ENCODE measurements at regions not wholly inside any gene's neighbourhood (a gene's known extent, or its start where the extent isn't known, plus 50 kb on each side); places are given as distances from the start of the nearest gene placed in this dataset.

DNA sequence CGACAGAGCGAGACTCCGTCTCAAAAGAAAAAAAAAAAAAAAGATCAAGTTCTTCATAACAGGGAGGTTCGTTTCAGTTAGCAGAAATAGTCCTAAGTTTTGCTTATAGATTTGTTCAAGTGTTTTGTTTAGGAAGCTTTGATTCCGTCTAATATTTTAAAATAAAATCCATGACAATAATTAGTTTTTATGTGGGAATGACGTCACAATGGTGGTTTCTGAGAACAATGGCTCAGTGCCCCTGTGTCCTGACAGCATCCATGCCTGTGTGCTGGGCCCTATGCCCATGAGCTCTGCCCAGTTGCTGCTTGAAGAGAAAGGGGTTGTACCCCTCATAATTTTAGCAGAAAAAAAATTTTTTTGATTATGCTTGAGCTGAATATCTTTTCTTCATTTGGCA is 134.0 kb downstream of the SST start:
- no peak overlapping the region for H4K8ac ChIP-seq (ENCODE audit: extremely low read depth, insufficient read depth, low read length)
- H3K4ac ChIP-seq (replicated peaks; ENCODE audit: insufficient read length, low read depth, low read length): no peak overlapping the region
- H2BK5ac ChIP-seq (ENCODE audit: low read depth, low read length): no peak overlapping the region
- TF ChIP-seq YY1 (IDR thresholded peaks at IDR 0.05; ENCODE audit: low read depth, low read length) (no peak), POLR2A (IDR thresholded peaks at IDR 0.05; ENCODE audit: control extremely low read depth in 1 of 2, low read depth in 2 of 2, low read length in 2 of 2) (no peak), MAFK (IDR thresholded peaks at IDR 0.05; ENCODE audit: low read depth, low read length) (no peak), CBX5 (IDR thresholded peaks at IDR 0.05; ENCODE audit: low read depth, low read length) (no peak), NANOG (IDR thresholded peaks at IDR 0.05; ENCODE audit: insufficient read depth, low read depth, low read length, poor library complexity, severe bottlenecking) (no peak), FOSL1 (IDR thresholded peaks at IDR 0.05; ENCODE audit: insufficient read depth, low read depth, low read length) (no peak), RFX5 (IDR thresholded peaks at IDR 0.05; ENCODE audit: borderline replicate concordance, low read depth, low read length) (no peak), TAF7 (optimal IDR thresholded peaks at IDR 0.05; ENCODE audit: borderline replicate concordance, low read depth, low read length) (no peak), CEBPB (IDR thresholded peaks at IDR 0.05; ENCODE audit: low read depth, low read length) (no peak), NRF1 (IDR thresholded peaks at IDR 0.05; ENCODE audit: low read depth, low read length) (no peak)
- WGBS, 2 experiments (ENCODE audit: extremely low coverage in 1 of 2, insufficient coverage in 1 of 2, insufficient read length in 1 of 2, insufficient replicate concordance in 2 of 2, low coverage in 1 of 2, low lambda C conversion rate in 2 of 2, missing lambda C conversion rate in 1 of 2): 86% methylated on average over 3 of the region's 6 CpGs; no CpG with 5 or more reads in 1 of the 2 experiments
- H3K4me3 ChIP-seq (ENCODE audit: extremely low read depth in 1 of 4, insufficient read depth in 2 of 4, low read depth in 3 of 4, low read length in 4 of 4): no peak overlapping the region
- peaks cover 0 to 3% of the 10 kb centered on the region in 2 experiments; a peak in 1 of 4 replicates for H3K9me3 ChIP-seq (ENCODE audit: insufficient read depth in 2 of 2, low read depth in 1 of 2, low read length in 1 of 2)
- H3K79me2 ChIP-seq (ENCODE audit: control insufficient read depth in 1 of 2, insufficient read depth in 2 of 2, low read length in 2 of 2): no peaks in the 10 kb centered on the region
- H3K23ac ChIP-seq (ENCODE audit: insufficient read length): no peak overlapping the region
- no peak overlapping the region for H2BK20ac ChIP-seq (ENCODE audit: low read length)
- no peak overlapping the region for H2AK5ac ChIP-seq (ENCODE audit: low read depth, low read length)
- H4K91ac ChIP-seq (replicated peaks; ENCODE audit: insufficient read length, low read length): no peak overlapping the region
- H3K9ac ChIP-seq (replicated peaks in 1 of 4; ENCODE audit: extremely low read depth in 1 of 4, low read depth in 3 of 4, low read length in 3 of 4): no peak overlapping the region
- no peaks in the 10 kb centered on the region for H3K23me2 ChIP-seq (ENCODE audit: low read depth, low read length)
- DNase-seq (ENCODE audit: low read depth in 1 of 2, low spot score in 2 of 2): no peak
- CTCF ChIA-PET (ENCODE audit: partially characterized antibody): interaction anchor here (0.7 to 2.2 kb wide), 2 partner anchors 139 to 216 kb away, joined by 3 to 7 read pairs; no protein-coding TSS in a partner anchor
- H2BK12ac ChIP-seq (ENCODE audit: low read depth, low read length): no peak overlapping the region
- POLR2A ChIA-PET (ENCODE audit: partially characterized antibody): no interaction called here
- H3K14ac ChIP-seq (ENCODE audit: insufficient read length): no peak overlapping the region
- H2BK120ac ChIP-seq (replicated peaks; ENCODE audit: low read depth, low read length): no peak overlapping the region
- 0 out of 7 replicates have a peak, but pooled peaks cover 0 to 3% (median 0%) of the 10 kb centered on the region in 4 experiments for H3K4me1 ChIP-seq (replicated peaks in 1 of 4; ENCODE audit: control insufficient read depth in 3 of 4, insufficient read depth in 4 of 4, low read length in 3 of 4)
- no peak overlapping the region for H3K18ac ChIP-seq (ENCODE audit: extremely low read depth, low read length)
- no peak overlapping the region for H4K5ac ChIP-seq (ENCODE audit: insufficient read length, low read depth, low read length)
- no peak overlapping the region for H3K4me2 ChIP-seq (ENCODE audit: insufficient read depth in 1 of 2, low read depth in 2 of 2, low read length in 2 of 2)
- no peak overlapping the region for H3K27ac ChIP-seq (ENCODE audit: low read depth, low read length)
- no peak for FAIRE-seq
- no peaks in the 10 kb centered on the region for H3K27me3 ChIP-seq (replicated peaks in 1 of 4; ENCODE audit: control insufficient read depth in 3 of 4, extremely low read depth in 1 of 4, insufficient read depth in 3 of 4, low read length in 3 of 4)
- no peak overlapping the region for H2AFZ ChIP-seq (ENCODE audit: low read length)
- H3K36me3 ChIP-seq (ENCODE audit: control insufficient read depth in 2 of 4, insufficient read depth in 4 of 4, low read length in 3 of 4): no peaks in the 10 kb centered on the region
- H2BK15ac ChIP-seq (ENCODE audit: low read length): no peak overlapping the region
- H3K56ac ChIP-seq (replicated peaks; ENCODE audit: insufficient read length, low read depth, low read length): no peak overlapping the region
- H4K20me1 ChIP-seq (replicated peaks in 1 of 2; ENCODE audit: control insufficient read depth in 1 of 2, insufficient read depth in 2 of 2, low read length in 2 of 2): no peaks in the 10 kb centered on the region
- no peaks in the 10 kb centered on the region for H3K79me1 ChIP-seq (ENCODE audit: low read depth, low read length)

All from H1 (cell line).